NOMO-1 (cell line): ENCODE measurements at regions not wholly inside any gene's neighbourhood (a gene's known extent, or its start where the extent isn't known, plus 50 kb on each side); places are given as distances from the start of the nearest gene placed in this dataset.
"Not testable (repeated sequence)": the region's sequence is repeated elsewhere in the genome, so short reads cannot be mapped to it uniquely, and the experiment has no call there.

Experiments
- DNase-seq, 2 experiments: peaks; one replicate each; lab custom pipeline; 2025; ENCODE audit not compliant: unreplicated experiment in 2 of 2; lab: John Stamatoyannopoulos, UW

DNA sequence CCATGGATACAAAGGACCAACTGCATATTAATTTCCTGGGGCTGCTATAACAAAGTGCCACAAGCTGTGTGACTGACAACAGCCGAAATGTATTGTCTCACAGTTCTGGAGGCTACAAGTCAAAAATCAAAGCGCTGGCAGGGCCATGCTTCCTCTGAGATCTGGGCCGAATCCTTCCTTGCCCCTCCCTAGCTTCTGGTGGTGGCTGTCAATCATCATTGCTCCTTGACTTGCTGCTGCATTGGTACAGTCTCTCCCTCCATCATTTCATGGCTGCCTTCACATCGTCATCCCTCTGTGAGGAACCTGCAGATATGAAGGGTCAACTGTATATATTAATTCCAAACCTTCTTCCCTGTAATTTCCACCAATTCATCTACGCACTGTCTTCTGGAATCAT lies 118.3 kb downstream of the EXOC5 start:
- no peak for DNase-seq

DNA sequence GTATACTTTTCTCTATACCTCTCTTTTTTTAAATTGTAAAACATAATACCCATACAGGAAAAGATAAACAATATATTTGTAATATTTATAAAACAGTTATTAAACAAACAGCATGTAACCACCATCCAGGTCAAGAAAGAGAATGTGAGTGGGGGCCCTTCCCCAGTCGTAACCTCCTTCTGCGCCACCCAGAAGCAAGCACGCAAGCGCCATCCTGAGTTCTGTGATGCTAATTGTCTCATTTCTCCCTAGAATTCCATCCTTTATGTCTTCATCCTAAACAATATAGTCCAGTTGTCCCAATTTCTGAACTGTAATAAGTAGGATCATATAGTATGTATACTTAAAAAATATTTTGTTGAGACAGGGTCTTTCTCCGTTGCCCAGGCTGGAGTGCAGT lies 129.5 kb downstream of the EXOC5 start:
- no peak for DNase-seq

DNA sequence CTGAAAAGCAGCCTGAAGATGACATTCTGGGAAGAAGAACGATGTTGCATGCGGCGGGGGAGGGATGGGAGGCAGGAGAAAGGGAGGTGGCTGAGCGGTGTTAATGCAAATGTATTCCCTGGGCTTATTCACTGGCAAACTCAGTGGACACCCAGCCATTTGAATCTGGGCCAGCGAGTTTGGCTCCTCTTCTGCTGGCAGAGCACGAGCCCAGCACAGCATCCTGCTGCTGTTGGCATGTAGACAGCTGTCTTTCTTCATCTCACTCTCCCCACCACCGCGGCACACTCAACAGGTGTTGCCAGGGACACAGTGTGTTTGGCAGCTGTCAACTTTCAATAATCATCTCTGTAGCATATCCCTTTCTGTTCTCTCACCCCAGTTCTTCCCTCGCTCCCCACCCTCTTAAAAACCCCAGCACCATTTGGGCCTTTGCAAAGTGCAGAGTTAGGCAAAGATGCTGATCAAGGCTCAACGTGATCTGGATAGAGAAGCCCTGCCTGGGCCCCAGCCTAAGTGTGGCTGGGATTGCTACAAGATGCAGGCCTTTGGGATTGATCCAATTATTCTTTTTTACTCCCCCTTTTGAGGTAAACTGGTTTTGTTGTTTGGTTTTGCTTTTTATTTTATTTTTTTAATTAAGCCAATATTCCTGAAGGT lies 131.9 kb downstream of the EXOC5 start:
- DNase-seq = no peak

DNA sequence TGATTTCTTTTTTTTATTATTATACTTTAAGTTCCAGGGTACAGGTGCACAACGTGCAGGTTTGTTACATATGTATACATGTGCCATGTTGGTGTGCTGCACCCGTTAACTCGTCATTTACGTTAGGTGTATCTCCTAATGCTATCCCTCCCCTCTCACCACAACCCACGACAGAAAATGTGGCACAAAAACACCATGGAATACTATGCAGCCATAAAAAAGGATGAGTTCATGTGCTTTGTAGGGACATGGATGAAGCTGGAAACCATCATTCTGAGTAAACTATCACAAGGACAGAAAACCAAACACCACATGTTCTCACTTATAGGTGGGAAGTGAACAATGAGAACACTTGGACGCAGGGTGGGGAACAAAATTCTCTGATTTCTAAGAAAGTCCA lies 140.9 kb downstream of the EXOC5 start:
- not testable (repeated sequence) for DNase-seq

DNA sequence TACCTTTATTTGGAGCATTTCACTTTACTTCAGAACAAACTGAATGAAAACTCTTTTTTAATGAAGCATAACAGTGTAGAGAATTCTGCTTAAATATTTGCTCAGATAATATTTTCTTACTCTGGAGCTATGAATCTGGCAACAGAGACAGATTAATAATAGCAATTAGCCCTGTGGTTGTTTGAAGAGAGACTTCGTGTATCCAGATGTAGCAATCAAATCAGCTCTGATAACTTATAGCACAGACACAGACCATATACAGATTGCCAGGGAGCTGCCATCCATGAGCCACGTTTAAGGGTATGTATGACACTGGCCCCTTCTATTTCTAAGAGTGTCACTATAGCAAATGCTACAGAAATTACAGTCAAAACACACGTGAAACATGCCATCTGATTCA lies 146.6 kb downstream of the EXOC5 start:
- DNase-seq = no peak

DNA sequence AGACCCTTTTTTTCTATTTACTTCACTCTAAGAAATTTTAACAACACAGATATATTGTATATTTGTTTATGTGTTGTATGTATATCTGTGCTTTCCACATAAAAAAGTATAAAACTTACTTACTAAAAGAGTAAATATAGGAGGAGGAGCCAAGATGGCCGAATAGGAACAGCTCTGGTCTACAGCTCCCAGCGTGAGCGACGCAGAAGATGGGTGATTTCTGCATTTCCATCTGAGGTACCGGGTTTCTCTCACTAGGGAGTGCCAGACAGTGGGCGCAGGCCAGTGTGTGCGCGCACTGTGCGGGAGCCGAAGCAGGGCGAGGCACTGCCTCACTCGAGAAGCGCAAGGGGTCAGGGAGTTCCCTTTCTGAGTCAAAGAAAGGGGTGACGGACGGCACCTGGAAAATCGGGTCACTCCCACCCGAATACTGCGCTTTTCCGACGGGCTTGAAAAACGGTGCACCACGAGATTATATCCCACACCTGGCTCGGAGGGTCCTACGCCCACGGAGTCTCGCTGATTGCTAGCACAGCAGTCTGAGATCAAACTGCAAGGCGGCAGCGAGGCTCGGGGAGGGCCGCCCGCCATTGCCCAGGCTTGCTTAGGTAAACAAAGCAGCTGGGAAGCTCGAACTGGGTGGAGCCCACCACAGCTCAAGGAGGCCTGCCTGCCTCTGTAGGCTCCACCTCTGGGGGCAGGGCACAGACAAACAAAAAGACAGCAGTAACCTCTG lies 156.5 kb downstream of the EXOC5 start:
- not testable (repeated sequence) for DNase-seq

DNA sequence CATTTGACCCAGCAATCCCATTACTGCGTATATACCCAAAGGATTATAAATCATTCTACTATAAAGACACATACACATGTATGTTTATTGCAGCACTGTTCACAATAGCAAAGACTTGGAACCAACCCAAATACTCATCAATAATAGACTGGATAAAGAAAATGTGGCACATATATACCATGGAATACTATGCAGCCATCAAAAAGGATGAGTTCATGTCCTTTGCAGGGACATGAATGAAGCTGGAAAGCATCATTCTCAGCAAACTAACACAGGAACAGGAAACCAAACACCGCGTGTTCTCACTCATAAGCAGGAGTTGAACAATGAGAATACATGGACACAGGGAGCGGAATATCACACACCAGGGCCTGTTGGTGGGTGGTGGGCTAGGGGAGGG lies 158.3 kb downstream of the EXOC5 start:
- not testable (repeated sequence) for DNase-seq

DNA sequence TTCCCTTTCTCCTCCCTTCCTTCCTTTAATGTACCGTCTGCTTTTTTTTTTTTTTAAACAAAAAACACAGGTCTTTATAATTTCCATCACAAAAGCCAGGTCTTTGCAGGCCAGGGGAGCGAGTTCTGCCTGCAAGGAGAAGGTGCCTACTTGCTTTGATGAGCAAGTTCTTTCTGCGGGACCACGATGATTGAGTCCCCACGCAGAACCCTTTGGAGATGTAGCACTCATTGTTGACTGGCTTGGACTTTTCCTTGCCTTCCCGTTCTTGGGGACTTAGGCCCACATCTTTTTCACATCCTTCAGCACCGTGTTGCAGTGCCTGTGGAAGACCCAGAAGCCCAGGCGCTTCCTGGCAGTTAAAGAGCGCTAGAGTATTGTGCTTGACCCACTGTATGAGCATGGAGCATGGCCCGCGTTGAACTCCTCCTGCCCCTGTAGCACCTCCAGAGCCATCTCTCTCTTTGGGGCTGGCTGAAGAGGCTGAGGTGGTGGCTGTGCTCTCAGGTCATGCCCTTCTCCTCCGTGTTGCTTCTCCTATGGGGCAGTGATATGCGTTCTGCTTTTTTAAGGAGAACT lies 177.6 kb downstream of the EXOC5 start:
- no peak for DNase-seq

DNA sequence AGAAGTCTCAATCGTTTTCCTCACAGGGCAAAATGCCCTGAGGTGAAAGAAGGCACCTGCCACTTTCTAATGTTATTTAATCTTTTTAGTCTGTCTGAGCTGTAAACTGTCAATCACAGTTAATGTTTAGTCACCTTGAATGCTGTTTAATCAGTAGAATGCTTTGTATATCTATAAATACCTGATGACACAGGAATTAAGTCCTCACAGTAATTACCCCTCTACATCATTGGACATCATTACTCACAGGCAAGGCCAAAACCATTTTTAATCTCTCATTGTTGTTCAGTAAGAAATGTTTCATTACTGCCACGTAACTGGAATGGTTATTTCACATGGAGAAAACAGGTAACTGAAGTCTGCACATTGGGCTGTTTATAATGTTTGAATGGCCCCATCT lies 178.8 kb downstream of the EXOC5 start:
- no peak for DNase-seq

DNA sequence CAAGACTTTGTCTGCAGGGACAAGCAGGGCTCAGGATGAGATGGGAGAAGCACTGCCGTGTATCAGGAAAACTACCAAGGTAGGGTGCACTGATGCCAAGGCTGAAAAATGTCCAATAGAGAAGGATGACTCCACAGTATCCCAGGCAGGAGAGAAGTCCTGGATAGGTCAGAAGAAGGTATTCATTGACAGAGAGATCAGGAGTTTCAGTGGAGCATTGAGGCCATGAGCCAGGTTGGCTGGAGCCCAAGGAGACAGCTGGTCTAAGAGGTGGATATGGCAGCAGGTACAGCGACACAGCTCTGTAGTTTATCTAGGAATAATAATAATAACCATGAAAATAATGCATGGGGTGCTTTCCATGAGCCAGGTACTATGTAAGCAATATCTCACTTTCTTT lies 180.9 kb downstream of the EXOC5 start:
- no peak for DNase-seq

DNA sequence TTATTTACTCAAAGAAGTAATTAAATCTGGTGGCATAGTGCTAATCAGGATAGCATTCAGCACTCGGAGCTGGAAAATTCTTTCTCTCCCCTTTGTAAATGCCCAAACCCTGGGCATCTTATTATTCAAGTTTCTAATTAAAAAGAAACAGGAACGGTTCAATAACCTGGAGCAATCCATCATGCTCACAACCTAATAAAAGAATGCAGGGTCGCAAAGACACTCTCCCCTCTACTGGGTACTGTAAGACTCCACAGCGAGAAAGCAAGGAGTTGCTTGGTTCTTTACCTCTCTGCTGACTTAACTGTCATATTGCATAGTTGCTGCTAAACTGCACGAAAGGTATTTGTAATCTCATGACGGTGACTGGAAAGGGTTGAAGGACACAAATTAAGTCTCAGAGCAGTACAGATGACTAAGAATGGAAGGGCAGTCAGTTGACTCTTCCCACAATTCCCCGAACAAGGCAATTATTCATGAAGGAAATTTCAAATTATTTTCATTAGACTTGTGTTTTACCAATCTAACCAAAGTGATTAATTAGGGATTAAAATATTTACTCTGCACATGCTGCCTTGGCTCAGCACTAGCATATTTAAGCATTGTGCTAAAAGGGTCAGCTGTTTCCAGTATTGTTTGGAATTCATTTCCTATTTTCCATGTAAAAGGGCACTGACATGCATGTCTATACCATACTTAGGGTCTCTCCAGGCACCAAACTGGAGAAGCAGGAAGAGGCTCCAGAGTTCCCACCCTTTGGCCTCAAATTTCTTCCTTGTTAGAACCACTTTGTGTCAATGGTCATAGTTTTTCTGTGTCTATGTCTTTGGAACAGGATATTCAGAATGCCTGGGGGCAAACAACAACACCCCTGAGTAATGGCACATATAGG lies 182.2 kb downstream of the EXOC5 start:
- no peak for DNase-seq

DNA sequence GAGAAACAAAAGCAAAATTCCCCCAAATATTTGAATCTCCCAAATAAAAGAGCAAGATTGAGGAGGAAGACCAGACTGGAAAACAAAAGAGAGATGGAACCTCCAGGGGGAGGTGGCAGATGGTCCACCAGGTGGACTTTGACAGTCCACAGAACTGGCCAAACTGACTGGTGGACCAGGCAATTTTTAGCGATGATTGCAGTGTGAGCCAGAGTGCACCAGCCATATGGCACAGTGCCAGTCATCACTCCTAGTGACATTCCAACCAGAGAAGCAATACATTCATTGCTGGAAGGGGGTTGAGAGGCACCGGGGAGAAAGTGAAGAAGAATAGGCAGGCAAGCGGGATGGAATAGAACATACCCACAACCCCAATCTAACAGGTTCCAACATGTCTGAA lies 182.9 kb downstream of the EXOC5 start:
- no peak for DNase-seq

DNA sequence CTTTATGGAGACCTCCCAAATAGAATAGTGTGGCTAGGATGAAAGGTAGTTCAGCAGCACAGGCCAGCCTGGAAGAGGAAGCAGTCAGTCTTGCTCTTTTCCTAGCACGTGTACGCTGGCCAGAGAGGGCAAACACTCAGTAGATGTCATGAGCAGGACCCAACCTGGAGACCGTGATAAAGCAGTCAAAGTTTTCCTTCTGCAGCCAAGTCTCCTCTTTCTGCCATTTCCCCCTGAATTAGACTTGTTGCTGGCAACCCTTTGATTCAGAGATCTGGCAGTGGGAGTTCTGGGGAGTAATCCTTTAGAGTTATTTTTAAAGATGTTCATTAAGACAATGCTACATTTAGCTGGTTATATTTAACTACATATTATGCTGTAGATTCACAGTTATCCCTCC lies 183.7 kb downstream of the EXOC5 start:
- no peak for DNase-seq

DNA sequence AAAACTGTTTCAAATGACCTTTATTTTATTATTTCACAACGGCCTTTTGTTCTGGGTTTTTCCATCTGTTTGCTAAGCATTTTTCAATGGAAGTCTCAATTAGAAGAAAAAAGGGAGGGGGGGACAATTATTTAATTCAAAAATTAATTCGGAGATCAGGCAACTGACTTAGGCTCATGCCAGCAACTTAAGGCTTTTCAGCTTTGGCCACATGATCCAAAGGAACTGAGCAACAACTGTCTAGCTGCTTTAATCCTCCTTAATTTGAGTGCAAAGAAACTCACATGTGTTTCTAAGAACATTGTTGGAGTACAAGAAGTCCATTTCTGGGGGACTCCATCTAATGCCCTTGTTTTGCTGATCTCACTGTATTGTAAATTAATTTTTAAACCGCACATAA lies 188.0 kb downstream of the EXOC5 start:
- no peak for DNase-seq

DNA sequence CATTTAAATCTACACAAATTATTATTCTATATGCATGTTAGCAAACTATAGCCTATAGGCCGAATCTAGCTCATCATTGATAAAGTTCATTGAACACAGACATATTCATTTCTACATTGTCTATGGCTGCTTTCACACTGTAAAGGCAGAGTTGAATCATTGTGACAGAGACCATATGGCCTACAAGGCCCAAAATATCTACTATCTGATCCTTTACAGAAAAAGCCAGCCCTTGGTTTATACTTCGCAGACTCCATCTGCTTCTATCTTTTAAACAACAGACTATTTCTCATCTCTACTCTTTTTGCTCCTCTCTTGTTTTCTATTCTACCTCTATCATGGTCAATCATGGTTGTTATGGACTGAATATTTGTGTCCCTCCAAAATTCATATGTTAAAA lies 190.7 kb downstream of the EXOC5 start:
- no peak for DNase-seq

DNA sequence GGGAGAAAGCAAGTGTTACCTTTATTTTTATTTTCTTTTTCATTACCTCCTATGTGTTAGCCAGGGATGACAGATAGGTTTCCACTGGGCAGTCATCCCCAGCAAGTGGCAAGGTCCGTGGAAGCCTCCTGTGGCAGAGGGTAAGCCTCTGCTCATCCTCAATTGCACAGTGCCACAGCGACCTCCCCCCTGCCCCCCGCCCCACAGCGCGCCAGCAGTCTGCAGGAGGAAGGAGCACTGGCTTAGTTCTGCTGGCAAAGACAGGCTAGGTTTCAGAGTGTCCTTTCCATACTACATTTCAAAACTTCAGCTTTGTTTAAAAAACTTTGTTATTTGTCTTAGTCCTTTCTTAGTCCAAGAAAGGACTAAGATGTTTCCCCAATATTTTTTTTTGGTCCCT lies 194.7 kb downstream of the EXOC5 start:
- no peak for DNase-seq

DNA sequence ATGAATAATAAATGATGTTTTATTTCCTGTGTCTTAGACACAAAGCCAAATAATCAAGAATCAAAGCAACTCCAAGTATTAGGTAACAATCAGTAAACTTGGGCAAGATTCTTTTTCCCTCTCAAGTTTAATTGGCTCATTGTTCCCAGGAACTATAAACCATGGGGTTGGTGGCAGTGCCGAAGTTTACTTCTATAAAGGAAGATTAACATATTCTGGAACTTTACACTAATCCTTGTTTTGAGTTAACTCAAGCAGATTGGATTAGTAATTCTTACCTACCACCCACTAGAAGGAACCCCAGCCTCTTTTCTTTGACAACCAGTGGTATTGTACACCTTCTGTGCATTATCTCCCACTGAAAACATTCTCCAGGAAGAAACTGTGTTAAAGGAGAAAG lies 197.1 kb downstream of the EXOC5 start:
- DNase-seq = no peak

DNA sequence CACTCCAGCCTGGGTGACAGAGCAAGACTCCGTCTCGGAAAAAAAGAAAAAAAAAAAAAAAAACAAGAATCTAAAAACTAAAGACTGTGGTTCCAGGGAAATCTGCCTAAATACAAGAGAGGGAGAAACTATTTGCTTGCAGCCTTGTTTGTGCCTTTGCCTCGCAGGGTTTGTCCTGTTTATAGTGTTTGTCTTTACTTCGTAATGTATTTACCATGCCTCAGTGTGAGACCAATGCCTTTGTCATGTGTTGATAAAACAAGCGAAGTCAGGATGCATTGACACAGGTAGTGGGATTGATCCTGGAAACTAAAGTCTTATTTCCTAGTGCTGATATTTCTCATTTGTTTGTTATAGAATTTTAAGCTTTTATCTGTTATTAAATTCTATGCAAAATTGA lies 199.0 kb downstream of the EXOC5 start:
- DNase-seq = no peak

DNA sequence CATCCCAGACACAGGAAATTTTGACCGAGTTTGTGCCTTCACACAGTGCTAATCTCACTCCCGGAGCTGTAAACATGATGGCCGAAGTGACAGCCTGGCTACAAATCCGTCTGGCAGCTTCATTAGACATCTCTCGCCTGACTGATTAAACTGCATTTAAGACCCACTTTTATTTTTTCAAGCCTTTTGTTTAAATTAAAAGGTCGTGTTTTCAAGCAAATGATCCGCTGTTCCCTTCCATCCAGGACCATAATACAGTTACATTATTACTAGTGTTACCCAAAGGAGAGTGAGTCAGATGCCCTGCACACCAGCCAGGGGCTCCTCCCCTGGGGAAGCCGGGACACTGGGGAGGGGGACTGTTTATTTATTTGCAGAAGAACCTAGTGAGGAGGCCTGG lies 200.2 kb downstream of the EXOC5 start:
- no peak for DNase-seq

DNA sequence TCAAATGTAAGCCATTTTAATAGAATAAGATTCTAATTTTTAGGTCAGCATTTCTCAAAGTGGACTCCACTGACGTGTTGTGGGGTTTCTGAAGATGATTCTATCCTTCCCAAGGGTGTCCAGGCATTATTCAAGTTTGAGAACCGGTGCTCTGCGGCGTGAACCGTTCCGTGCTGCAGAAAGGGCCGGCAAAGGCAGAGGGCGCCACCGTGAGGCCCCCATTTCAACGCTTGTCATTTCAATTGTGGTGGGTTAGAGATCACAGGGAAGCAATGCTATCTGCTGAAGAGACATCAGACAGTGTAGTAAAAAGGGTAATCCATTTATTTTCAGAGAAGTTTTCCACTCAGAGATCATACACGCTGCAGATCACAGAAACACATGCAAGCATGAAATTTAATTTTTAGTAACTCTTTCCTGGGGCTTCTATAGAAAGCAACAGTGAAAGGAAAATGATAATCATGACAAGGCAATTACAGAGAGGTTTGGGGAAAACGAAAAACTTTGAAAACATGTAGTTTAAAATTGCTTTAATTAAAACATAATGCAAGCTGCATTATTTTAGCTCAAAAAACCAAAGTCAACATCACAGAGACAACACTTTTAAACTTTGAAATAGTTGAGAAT lies 201.7 kb downstream of the EXOC5 start:
- peak; percentile 36 to 49 for DNase-seq

DNA sequence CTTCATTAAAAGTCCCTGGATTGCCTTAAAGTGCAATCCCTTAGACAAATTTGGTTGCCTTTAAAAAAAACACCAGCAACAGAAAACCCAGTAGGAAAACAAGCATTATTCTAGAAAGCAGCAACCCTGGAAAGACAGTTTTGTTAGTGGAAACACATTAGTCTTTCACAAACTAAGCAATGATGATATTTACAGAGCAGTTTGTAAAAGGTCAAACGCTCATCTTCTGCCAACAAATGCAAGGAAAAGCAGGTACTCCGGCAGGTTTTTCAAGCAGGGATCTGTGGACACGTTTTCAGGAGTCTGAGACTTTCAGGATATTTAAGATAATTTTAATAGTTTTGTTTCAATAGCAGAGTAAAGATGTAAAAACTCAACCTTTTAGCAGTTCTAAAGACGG lies 202.2 kb downstream of the EXOC5 start:
- DNase-seq = no peak
